BE2C (cell line): ENCODE measurements at regions not wholly inside any gene's neighbourhood (a gene's known extent, or its start where the extent isn't known, plus 50 kb on each side); places are given as distances from the start of the nearest gene placed in this dataset.
"Not testable (repeated sequence)": the region's sequence is repeated elsewhere in the genome, so short reads cannot be mapped to it uniquely, and the experiment has no call there.

Source experiments
- DNase-seq: peaks from one replicate; pipeline ENCODE4 v3.0.0-alpha.2; 2020
- H3K27me3 ChIP-seq: fragments of 250-450 bp; sonication (Bioruptor Pico); 2 replicates; pipeline ENCODE4 v1.5.1; 2020; ENCODE audit warnings: mild to moderate bottlenecking
- H3K36me3 ChIP-seq: fragments of 250-450 bp; sonication (Bioruptor Pico); 2 replicates; pipeline ENCODE4 v1.5.1; 2020; ENCODE audit warnings: mild to moderate bottlenecking
- H3K4me1 ChIP-seq: fragments of 250-450 bp; sonication (Bioruptor Pico); 2 replicates; pipeline ENCODE4 v1.5.1; 2020
- H3K4me3 ChIP-seq: 2 replicates; pipeline ENCODE4 v1.5.1; 2011; ENCODE audit warnings: low read depth, low read length
- H3K9me3 ChIP-seq: fragments of 250-450 bp; sonication (Bioruptor Pico); 2 replicates; pipeline ENCODE4 v1.5.1; 2020
- CTCF ChIP-seq: IDR thresholded peaks from 2 replicates; pipeline ENCODE4 v1.5.1; 2012; ENCODE audit warnings: mild to moderate bottlenecking, low read depth, low read length

GRCh38 chr5:38615042-38615441 lies 58.6 kb upstream of the LIFR start:
- Histone ChIP-seq H3K4me3 (no peak overlapping the region), H3K27me3 (no peaks in the 10 kb centered on the region), H3K36me3 (no peaks in the 10 kb centered on the region), H3K4me1 (peaks cover 4% of the 10 kb centered on the region), H3K9me3 (no peaks in the 10 kb centered on the region; the same call in 1 of the 2 replicates)
- DNase-seq: no peak
- TF ChIP-seq CTCF: no peak

- Histone ChIP-seq H3K4me3 (no peak overlapping the region), H3K27me3 (no peaks in the 10 kb centered on the region), H3K36me3 (no peaks in the 10 kb centered on the region), H3K9me3 (no peaks in the 10 kb centered on the region; the same call in 1 of the 2 replicates), H3K4me1 (peaks cover 4% of the 10 kb centered on the region)
- TF ChIP-seq CTCF: no peak
- no peak for DNase-seq
Measured at GRCh38 chr5:38615981-38616451, 59.6 kb upstream of the LIFR start.

- no peak for DNase-seq
- Histone ChIP-seq H3K36me3 (no peaks in the 10 kb centered on the region), H3K4me1 (peaks cover 10% of the 10 kb centered on the region), H3K4me3 (no peak overlapping the region), H3K9me3 (no peaks in the 10 kb centered on the region; the same call in 1 of the 2 replicates), H3K27me3 (no peaks in the 10 kb centered on the region)
- no peak for TF ChIP-seq CTCF
Measured at GRCh38 chr5:38618154-38618553, 61.7 kb upstream of the LIFR start.

GRCh38 chr5:38621331-38621730 lies 64.9 kb upstream of the LIFR start:
- no peak for TF ChIP-seq CTCF
- Histone ChIP-seq H3K4me3 (no peak overlapping the region), H3K9me3 (no peaks in the 10 kb centered on the region; the same call in 1 of the 2 replicates), H3K27me3 (no peaks in the 10 kb centered on the region), H3K36me3 (no peaks in the 10 kb centered on the region), H3K4me1 (0 out of 2 replicates have a peak, but pooled peaks cover 5% of the 10 kb centered on the region)
- DNase-seq: no peak

- Histone ChIP-seq H3K4me3 (no peak overlapping the region), H3K4me1 (0 out of 2 replicates have a peak, but pooled peaks cover 5% of the 10 kb centered on the region), H3K27me3 (no peaks in the 10 kb centered on the region), H3K36me3 (no peaks in the 10 kb centered on the region), H3K9me3 (no peaks in the 10 kb centered on the region; the same call in 1 of the 2 replicates)
- TF ChIP-seq CTCF: no peak
- no peak for DNase-seq
Measured at GRCh38 chr5:38621840-38622437, 65.5 kb upstream of the LIFR start.

GRCh38 chr5:38622723-38623129 lies 66.3 kb upstream of the LIFR start:
- no peak for TF ChIP-seq CTCF
- H3K4me3 ChIP-seq: no peak overlapping the region
- DNase-seq: no peak

GRCh38 chr5:38624541-38624940 lies 68.1 kb upstream of the LIFR start:
- not testable (repeated sequence) for H3K9me3 ChIP-seq, H3K4me3 ChIP-seq, DNase-seq, H3K4me1 ChIP-seq, H3K36me3 ChIP-seq, H3K27me3 ChIP-seq

More at GRCh38 chr5:38622723-38623129, 66.3 kb upstream of the LIFR start:
- Histone ChIP-seq H3K9me3 (no peaks in the 10 kb centered on the region; the same call in 1 of the 2 replicates), H3K36me3 (no peaks in the 10 kb centered on the region), H3K4me1 (0 out of 2 replicates have a peak, but pooled peaks cover 5% of the 10 kb centered on the region), H3K27me3 (no peaks in the 10 kb centered on the region)

- not testable (repeated sequence) for H3K36me3 ChIP-seq, H3K9me3 ChIP-seq, H3K27me3 ChIP-seq, H3K4me3 ChIP-seq, H3K4me1 ChIP-seq, DNase-seq
Measured at GRCh38 chr5:38631376-38631775, 74.9 kb upstream of the LIFR start.
